NCI-H345 treated with DMSO at 0.1 percent for 48 hours (cell line): ENCODE measurements at regions not wholly inside any gene's neighbourhood (a gene's known extent, or its start where the extent isn't known, plus 50 kb on each side); places are given as distances from the start of the nearest gene placed in this dataset.

ENCODE experiments used
- DNase-seq: peaks from one replicate; lab custom pipeline; 2025; ENCODE audit not compliant: unreplicated experiment; lab: John Stamatoyannopoulos, UW

GRCh38 chr10:78873413-78873812, 195.4 kb upstream of the ZMIZ1 start:
- no peak for DNase-seq

DNA sequence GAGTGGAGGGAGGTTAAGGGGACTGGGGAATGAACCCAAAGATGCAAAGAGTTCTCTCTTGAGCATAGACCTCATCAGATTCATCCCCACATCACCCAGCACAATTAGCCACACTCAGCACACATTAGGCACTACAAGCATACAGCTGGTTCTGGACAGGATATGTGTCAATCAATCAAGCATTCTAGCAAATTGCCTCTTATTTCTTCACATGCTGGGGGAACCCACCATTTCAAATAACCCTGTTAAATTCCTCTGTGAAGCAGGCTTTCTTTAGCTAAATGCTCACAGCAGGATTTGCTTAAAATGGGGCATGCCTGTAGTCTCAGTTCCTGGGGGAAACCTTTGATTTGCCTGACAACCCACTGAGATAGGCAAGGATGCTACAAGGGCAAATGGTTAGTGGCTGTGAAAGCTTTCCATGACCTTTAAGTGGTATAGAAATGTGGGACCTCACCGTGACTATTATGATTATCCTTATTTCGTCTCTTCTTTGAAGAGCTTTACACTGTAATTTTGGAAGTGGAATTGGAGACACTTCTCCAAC, 193.4 kb upstream of the ZMIZ1 start:
- no peak for DNase-seq

DNA sequence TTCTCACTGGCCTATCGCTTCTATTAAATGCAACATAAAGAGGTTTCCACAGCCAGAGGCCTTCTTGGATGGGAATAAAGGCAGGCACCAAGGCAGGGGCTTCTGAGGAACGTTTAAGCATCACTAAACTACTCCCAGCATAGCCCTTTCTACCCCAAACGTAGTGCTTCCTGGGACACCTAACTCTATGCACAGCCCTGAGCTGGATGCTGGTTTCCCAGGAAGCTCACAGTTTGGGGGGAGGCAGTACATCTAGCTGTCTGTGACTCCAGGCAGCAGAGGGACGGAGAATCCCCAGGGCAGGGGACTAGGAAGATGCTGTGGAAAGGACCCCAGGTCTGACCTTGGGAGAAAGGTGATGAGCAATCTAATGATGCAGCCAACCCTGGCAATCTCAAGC, 192.8 kb upstream of the ZMIZ1 start:
- no peak for DNase-seq

DNA sequence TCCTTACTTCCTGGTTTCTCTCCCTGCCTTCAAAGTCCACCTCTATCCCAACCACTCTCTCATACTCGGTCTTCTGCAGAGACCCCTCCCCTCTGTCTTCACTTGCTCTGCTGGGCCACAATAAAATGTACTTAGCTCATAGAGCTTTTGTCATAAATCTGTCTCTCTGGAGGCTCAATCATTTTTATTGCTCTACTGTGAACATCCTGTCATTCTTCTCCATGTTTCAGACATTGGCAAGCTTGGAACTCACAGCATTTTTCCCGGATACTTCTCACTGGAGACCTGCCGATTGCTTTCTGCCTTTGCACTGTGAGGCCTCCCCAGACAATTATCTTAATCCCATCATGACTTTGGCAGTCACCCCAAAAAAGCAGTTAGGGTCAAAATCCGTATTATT, 192.3 kb upstream of the ZMIZ1 start:
- DNase-seq = no peak

GRCh38 chr10:78879621-78880020, 189.1 kb upstream of the ZMIZ1 start:
- DNase-seq = no peak

DNA sequence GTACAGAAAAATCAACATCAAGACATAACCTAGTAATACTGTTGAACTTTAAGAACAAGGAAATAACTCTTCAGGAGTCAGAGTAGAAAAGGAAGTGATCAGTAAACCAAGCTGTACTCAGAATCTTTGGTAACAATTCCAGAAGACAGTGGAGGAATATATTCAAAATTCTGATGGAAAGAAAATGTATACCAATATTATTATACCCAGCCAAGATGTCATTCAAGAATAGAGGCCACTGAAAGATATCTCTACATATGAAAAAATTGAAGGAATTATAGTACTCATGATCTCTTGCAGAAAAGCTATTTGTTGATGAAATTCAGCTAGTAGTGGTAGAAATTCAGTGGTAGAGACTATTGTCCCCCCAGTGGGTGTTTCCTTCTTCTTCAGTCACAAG, 182.6 kb upstream of the ZMIZ1 start:
- no peak for DNase-seq

DNA sequence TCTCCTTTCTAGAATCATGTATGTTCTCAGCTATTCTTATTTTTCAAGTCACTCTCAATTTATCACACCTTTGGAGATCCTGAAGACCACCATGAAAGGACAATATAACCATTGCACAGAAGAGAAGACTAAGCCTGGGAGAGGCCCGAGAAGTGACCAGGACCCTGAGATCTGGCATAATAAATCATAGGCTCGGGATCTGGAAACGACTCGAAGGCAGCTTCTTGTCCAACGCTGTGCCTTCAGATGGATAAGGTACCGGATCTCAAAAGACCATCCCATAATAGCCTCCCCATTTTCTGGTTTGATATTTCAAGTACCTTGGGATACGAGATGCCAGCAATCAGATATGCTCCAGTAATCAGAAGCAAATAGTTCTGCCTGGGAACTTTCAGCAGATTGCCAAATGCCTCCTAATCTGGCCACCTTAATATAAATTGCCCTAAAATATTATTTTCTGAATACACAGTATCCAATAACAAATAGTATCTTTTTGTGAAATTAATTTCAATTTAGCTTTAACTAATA, 179.2 kb upstream of the ZMIZ1 start:
- DNase-seq = peak; percentile 43

DNA sequence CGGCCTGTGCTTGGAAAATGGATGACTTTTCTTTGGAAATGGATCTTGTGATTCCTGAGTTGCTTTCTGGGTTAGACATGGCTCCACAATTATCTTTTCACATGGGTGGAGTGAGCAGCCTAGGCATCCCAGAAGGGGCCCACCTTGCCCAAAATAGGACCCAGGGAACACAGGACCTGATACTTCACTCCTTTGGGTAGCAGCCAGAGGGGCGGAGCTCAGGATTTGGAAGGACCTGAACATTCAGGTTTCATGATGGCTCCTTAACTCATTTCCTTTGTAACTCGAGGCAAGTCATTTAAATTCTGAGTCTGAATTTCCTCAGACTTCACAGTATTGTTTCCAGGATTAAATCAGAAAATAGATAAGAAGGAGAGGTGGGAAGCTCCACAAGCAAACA, 178.3 kb upstream of the ZMIZ1 start:
- no peak for DNase-seq

- DNase-seq = no peak
Measured at GRCh38 chr10:78891741-78892140, 177.0 kb upstream of the ZMIZ1 start.

DNA sequence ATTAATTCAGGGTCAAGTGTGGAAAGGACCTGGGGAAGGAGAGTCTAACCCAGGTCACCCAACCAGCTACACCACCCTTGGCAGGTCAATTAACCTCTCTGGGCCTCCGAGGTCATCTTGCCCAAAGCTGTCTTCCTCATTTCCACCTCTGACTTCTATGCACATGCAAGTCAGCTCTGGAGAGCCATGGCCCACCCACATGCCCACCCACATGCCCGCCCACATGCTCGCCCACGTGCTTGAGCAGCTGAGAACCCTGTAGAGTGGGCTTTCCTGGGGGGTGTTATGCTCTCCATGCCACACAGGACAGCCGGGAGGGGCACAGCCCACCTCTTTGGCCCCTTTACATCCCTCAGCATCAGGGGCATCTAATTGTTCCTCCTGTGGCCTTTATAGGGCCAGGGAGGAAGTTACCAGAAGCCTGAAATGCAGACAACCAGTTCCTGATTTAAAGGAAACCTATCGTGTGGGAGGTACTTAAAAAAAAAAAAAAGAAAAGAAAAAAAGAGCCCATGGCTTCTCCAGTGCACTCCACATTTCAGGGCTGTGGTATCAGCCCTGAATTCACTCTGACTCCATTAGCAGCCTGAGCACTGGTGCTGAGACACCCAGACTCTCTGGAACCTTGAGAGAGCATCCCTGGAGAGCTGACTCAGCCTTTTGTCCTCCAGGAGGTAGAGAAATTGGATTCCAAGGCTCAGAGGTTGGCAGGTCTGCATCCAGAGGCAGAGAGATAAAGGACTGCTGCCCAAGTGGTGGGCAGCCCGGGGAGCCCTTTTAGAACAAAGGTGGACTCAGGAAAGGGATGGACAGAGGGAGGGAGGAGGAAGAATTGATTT, 176.2 kb upstream of the ZMIZ1 start:
- no peak for DNase-seq

- no peak for DNase-seq
Measured at GRCh38 chr10:78893217-78893616, 175.5 kb upstream of the ZMIZ1 start.

- DNase-seq = no peak
Measured at GRCh38 chr10:78894089-78894840, 174.5 kb upstream of the ZMIZ1 start.

DNA sequence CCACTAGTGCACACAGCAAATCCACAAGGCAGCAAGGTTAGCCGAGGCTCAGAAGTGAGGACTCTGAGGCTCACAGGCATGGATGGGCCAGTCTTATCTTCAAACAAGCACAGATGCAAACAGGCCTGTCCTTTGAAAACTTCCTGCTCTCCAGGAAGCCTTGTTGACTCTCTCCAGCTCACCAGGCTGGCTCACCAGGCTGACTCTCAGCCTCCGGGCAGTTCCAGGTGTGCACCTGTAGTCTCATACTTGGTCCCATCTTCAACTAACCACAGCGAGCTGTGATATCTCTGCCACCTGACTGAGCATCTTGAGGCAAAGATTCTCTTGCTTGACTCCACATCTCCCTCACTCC, 173.9 kb upstream of the ZMIZ1 start:
- peak; percentile 21 for DNase-seq

DNA sequence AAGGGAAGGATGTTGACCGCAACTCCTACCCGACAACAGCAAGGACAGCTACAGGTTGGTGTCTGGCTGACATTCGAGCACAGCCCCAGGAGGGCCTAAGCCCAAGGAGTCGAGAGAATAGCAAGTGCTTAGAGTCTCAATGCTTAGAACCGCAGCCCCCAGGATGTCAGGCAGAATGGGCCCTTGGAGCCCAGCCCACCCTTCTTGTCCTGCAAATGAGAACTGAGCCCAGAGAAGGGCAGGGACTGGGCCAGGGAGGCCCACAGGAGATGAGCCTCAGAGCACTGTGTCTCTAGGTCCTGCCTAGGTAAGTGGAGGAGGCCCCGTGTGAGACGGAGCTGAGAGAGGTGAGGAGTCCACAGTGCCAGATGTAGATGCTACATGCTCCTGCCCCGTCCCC, 173.3 kb upstream of the ZMIZ1 start:
- DNase-seq = no peak

- no peak for DNase-seq
Measured at GRCh38 chr10:78896159-78896928, 172.4 kb upstream of the ZMIZ1 start.

- DNase-seq = no peak
Measured at GRCh38 chr10:78898341-78899097, 170.2 kb upstream of the ZMIZ1 start.

DNA sequence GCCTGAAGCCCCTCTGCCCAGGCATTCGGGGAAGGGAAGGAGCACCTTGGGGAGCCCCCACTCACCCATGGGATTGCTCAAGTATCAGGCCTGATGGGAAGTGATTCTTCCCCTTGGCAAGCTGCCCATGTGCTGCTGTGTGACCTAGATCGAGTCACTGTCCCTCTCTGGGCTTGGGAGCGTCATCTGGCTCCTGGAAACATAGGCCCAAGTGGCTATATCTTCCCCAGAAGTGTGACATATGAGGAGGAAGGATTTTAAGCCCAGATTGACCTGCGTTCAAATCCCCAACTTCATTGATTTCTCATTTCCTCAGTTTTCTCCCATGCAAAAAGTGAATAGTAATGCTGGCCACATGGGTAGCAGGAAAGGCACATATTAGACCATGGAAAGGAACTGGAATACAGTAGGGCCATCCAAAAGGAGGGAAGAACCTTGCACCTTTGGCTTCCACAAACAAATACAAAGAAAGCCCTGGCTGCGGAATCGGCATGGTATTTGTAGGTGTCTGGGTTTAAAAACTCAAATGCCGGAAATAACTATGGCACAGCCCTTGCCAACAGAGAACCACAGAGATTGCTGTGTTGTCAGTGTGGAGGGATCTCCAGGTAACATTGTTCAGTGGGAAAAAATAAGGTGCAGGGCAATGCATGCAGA, 169.5 kb upstream of the ZMIZ1 start:
- no peak for DNase-seq

- DNase-seq = no peak
Measured at GRCh38 chr10:78899996-78900714, 168.6 kb upstream of the ZMIZ1 start.

DNA sequence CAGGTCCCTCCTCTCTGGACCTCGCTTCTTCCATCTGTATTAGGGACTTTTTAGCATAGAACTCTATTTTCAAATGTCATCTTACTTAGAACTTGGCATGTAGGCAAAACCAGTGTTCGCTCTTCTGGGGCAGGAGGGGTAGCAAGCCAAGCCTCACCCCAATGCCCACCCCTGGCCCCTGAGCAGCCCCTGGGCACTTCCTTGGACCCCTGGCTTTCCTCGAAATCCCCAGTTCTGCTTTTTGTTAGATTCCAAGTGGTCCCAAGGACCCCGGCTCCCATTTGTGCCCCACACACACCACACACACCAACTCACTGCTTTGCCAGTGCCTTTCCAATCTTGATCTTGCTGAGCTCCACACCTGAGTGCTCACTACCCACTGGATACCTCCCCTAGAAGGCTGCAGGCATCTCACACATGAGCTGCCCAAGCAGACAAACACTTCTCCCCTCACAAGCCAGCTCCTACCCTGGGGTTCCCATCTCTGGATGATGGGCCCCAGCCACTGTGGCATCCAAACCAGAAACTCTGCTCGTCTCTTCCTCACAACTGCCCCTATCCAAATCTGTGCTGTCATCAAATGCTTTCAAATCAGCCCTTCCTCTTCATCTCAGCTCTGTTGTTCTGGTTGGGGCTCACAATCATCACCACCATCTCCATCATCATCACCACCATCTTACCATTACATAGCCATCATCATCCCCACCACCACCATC, 167.9 kb upstream of the ZMIZ1 start:
- DNase-seq = no peak
